ENCODE measurements at regions not wholly inside any gene's neighbourhood (a gene's known extent, or its start where the extent isn't known, plus 50 kb on each side); places are given as distances from the start of the nearest gene placed in this dataset.

GRCh38 chr11:69882270-69882608 is 63.0 kb upstream of the FGF3 start:
- WGBS (ENCODE audit: insufficient coverage): 92% methylated on average over 7 of the region's 7 CpGs
- TF ChIP-seq EZH2 (IDR thresholded peaks at IDR 0.05; ENCODE audit: borderline replicate concordance, insufficient read depth, low read depth, low read length, poor library complexity, severe bottlenecking) (no peak), CTCF (IDR thresholded peaks at IDR 0.05) (no peak)
- Mint-ChIP-seq H3K27me3 (peaks cover under 1% of the 10 kb centered on the region), H3K4me3 (no peak overlapping the region), H3K9me3 (ENCODE audit: insufficient read depth) (no peaks in the 10 kb centered on the region), H3K27ac (no peak overlapping the region), H3K4me1 (no peaks in the 10 kb centered on the region)
- no peaks in the 10 kb centered on the region for H3K4me1 ChIP-seq (ENCODE audit: control insufficient read depth in 2 of 2, insufficient read depth in 2 of 2, low read length in 2 of 2)
- H3K36me3 ChIP-seq (replicated peaks in 1 of 2; ENCODE audit: control extremely low read depth in 1 of 2, control insufficient read depth in 1 of 2, extremely low read depth in 1 of 2, insufficient read depth in 2 of 2, low read length in 1 of 2): no peaks in the 10 kb centered on the region
- POLR2A ChIA-PET: no interaction called here
- H2AFZ ChIP-seq (ENCODE audit: insufficient read depth, low read depth, low read length, poor library complexity, severe bottlenecking): no peak overlapping the region
- no peaks in the 10 kb centered on the region for H3K79me2 ChIP-seq (ENCODE audit: control insufficient read depth, insufficient read depth, low read length)
- no peak for ATAC-seq (ENCODE audit: low read depth)
- H3K4me2 ChIP-seq (replicated peaks; ENCODE audit: low read depth, low read length, poor library complexity, severe bottlenecking): no peak overlapping the region
- H3K9ac ChIP-seq (ENCODE audit: low read length): no peak overlapping the region
- no peak for DNase-seq
- CTCF ChIA-PET: interaction anchor here (2.1 kb wide), 1 partner anchor 196 kb away, joined by 5 read pairs; no protein-coding TSS in a partner anchor
- H3K9me3 ChIP-seq (ENCODE audit: control extremely low read depth in 1 of 3, control insufficient read depth in 2 of 3, insufficient read depth in 1 of 3, low read length in 2 of 3): peaks cover 0 to 3% (median 0%) of the 10 kb centered on the region in 3 donors
- H3K4me3 ChIP-seq (ENCODE audit: control extremely low read depth in 1 of 5, extremely low read depth in 1 of 5, insufficient read depth in 1 of 5, low read depth in 2 of 5, low read length in 4 of 5): no peak overlapping the region
- intact Hi-C loops (cut with micrococcal nuclease): no loop called here
- H3K27ac ChIP-seq (ENCODE audit: low read length in 2 of 2): no peak overlapping the region
- no peaks in the 10 kb centered on the region for H3K27me3 ChIP-seq (replicated peaks in 1 of 4; ENCODE audit: control extremely low read depth in 1 of 4, control insufficient read depth in 3 of 4, insufficient read depth in 4 of 4, low read length in 3 of 4)
- no peaks in the 10 kb centered on the region for H4K20me1 ChIP-seq (ENCODE audit: control insufficient read depth, insufficient read depth, low read length, poor library complexity, severe bottlenecking)

GRCh38 chr11:69883292-69884255 is 64.4 kb upstream of the FGF3 start:
- Mint-ChIP-seq H3K4me3 (no peak overlapping the region), H3K27me3 (peaks cover 5% of the 10 kb centered on the region), H3K4me1 (peaks cover 4% of the 10 kb centered on the region), H3K27ac (no peak overlapping the region), H3K9me3 (ENCODE audit: insufficient read depth) (no peaks in the 10 kb centered on the region)
- Histone ChIP-seq H3K4me1 (ENCODE audit: control insufficient read depth in 2 of 2, insufficient read depth in 2 of 2, low read length in 2 of 2) (peaks cover 0 to 4% of the 10 kb centered on the region in 2 donors), H4K20me1 (ENCODE audit: control insufficient read depth, insufficient read depth, low read length, poor library complexity, severe bottlenecking) (no peaks in the 10 kb centered on the region), H3K27me3 (replicated peaks in 1 of 4; ENCODE audit: control extremely low read depth in 1 of 4, control insufficient read depth in 3 of 4, insufficient read depth in 4 of 4, low read length in 3 of 4) (peaks cover 0 to 3% (median under 1%) of the 10 kb centered on the region in 4 experiments), H3K27ac (ENCODE audit: low read length in 2 of 2) (no peak overlapping the region), H3K9ac (ENCODE audit: low read length) (no peak overlapping the region), H3K4me2 (replicated peaks; ENCODE audit: low read depth, low read length, poor library complexity, severe bottlenecking) (no peak overlapping the region), H3K4me3 (ENCODE audit: control extremely low read depth in 1 of 5, extremely low read depth in 1 of 5, insufficient read depth in 1 of 5, low read depth in 2 of 5, low read length in 4 of 5) (no peak overlapping the region), H3K79me2 (ENCODE audit: control insufficient read depth, insufficient read depth, low read length) (no peaks in the 10 kb centered on the region), H2AFZ (ENCODE audit: insufficient read depth, low read depth, low read length, poor library complexity, severe bottlenecking) (no peak overlapping the region), H3K9me3 (ENCODE audit: control extremely low read depth in 1 of 3, control insufficient read depth in 2 of 3, insufficient read depth in 1 of 3, low read length in 2 of 3) (peaks cover 0 to 3% (median 0%) of the 10 kb centered on the region in 3 donors), H3K36me3 (replicated peaks in 1 of 2; ENCODE audit: control extremely low read depth in 1 of 2, control insufficient read depth in 1 of 2, extremely low read depth in 1 of 2, insufficient read depth in 2 of 2, low read length in 1 of 2) (no peaks in the 10 kb centered on the region)
- intact Hi-C loops (cut with micrococcal nuclease): no loop called here
- no peak for DNase-seq
- 84% methylated on average over 29 of the region's 32 CpGs for WGBS (ENCODE audit: insufficient coverage)
- TF ChIP-seq EZH2 (IDR thresholded peaks at IDR 0.05; ENCODE audit: borderline replicate concordance, insufficient read depth, low read depth, low read length, poor library complexity, severe bottlenecking) (no peak), CTCF (IDR thresholded peaks at IDR 0.05) (no peak)
- ChIA-PET CTCF (interaction anchor here (2.1 kb wide), 1 partner anchor 197 kb away, joined by 5 read pairs; no protein-coding TSS in a partner anchor), POLR2A (no interaction called here)
- ATAC-seq (ENCODE audit: low read depth): no peak
